GM20000 (cell line): ENCODE measurements at regions not wholly inside any gene's neighbourhood (a gene's known extent, or its start where the extent isn't known, plus 50 kb on each side); places are given as distances from the start of the nearest gene placed in this dataset.

ENCODE experiments used
- DNase-seq: peaks from one replicate; pipeline ENCODE4 v3.0.0; 2012; ENCODE audit warnings: low spot score
- CTCF ChIP-seq: IDR thresholded peaks from 2 replicates; pipeline ENCODE4 v1.5.1; 2012; ENCODE audit warnings: mild to moderate bottlenecking, control low read depth; ENCODE audit errors: extremely low read depth, missing control alignments

GRCh38 chr4:31539284-31540069, 819.3 kb downstream of the PCDH7 start:
- DNase-seq = no peak
- no peak for TF ChIP-seq CTCF

GRCh38 chr4:31545330-31545729, 825.2 kb downstream of the PCDH7 start:
- DNase-seq = no peak
- no peak for TF ChIP-seq CTCF

GRCh38 chr4:31545755-31546154, 825.6 kb downstream of the PCDH7 start:
- no peak for TF ChIP-seq CTCF
- DNase-seq = no peak

- TF ChIP-seq CTCF = no peak
- DNase-seq = no peak
Measured at GRCh38 chr4:31548021-31548420, 827.9 kb downstream of the PCDH7 start.

- no peak for TF ChIP-seq CTCF
- DNase-seq = no peak
Measured at GRCh38 chr4:31548823-31549222, 828.7 kb downstream of the PCDH7 start.

- no peak for TF ChIP-seq CTCF
- DNase-seq = no peak
Measured at GRCh38 chr4:31549256-31549655, 829.1 kb downstream of the PCDH7 start.

- DNase-seq = no peak
- TF ChIP-seq CTCF = no peak
Measured at GRCh38 chr4:31557437-31557836, 837.3 kb downstream of the PCDH7 start.
